ENCODE measurements at regions not wholly inside any gene's neighbourhood (a gene's known extent, or its start where the extent isn't known, plus 50 kb on each side); places are given as distances from the start of the nearest gene placed in this dataset.

GRCh38 chr2:216286616-216287231 is 85.6 kb downstream of the MARCHF4 start:
- DNase-seq, result no peak

DNA sequence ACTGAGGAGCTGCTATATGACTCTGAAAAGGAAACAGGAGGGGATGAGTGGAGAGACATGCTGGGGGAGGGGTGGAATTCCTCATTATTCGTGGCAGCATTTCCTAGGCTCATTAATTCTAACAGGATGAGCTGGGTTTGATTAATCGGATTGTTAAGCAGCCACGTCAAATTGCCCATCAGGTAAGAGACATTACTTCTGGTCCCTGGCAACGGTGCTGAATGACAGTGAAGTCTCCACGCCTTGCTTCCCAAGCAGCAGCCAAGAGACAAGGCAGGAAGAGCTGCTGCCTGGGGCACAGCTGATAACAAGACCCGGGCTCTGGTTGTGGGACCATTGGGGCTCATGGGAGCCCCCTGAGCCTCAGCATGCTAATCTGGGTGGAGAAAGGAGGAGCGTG is 86.6 kb downstream of the MARCHF4 start:
- DNase-seq, result no peak

DNA sequence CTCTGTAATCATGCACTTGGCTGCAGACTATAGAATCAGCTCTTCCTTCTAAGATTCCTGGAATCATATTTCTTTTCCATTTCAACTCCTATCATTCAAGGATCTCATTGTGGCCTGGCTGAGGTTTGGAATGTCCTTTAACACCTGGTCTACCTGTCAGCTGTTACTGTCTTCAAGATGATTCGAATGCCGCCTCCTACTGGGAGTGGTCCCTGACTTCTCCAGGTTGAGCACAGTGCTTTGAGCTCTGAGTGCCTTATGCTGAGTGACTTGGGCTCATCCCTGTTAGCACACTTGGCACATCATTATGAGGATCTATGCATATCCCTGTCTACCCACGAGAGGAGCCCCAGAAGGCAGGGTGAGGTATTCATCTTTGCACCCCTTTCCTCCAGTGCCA is 87.6 kb downstream of the MARCHF4 start:
- no peak for DNase-seq

GRCh38 chr2:216283038-216283900 is 89.0 kb downstream of the MARCHF4 start:
- DNase-seq, result no peak

GRCh38 chr2:216281876-216282275 is 90.4 kb downstream of the MARCHF4 start:
- no peak for DNase-seq

GRCh38 chr2:216281316-216281715 is 91.0 kb downstream of the MARCHF4 start:
- DNase-seq, result no peak

DNA sequence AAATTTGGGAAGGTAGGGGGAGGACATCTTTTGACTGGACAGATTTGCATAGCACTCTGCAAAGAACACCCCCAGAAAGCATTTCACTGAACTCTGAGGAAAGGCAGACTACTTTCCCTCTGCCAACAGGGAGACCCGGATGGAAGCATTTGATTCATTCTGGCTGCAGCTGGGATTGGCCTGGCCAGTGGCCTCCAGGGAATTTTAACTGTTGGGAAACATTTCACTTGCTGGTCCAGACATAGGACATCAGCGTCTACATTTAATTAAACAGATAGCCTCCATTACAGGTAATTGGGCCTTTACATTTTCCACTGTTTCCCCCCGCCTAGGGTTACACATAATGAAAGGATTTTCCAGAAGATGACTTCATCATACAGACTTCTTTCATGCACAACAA is 92.8 kb downstream of the MARCHF4 start:
- no peak for DNase-seq

DNA sequence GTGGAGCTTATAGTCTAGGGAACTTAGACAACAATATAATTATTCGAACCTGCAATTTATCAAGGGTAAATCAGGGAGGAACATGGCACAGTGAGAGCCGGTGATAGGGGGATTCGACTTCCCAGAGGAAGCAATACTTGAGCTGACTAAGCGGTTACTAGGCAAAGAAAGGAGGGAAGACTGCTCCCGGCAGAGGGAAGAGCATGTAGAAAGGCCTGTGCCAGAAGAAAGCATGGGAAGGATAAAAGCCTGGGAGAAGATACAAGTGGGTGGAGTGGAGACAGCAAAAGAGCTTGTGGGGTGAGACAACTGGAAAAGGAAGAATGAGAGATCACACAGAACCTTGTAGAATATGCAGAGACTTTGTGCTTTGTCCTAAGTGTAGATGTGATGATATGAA is 93.3 kb downstream of the MARCHF4 start:
- DNase-seq, result no peak

GRCh38 chr2:216275890-216276289 is 96.4 kb downstream of the MARCHF4 start:
- DNase-seq, result no peak

- DNase-seq, result peak in 1 of 56 donors; percentile 4
Measured at GRCh38 chr2:216274194-216274840, 98.0 kb downstream of the MARCHF4 start.

GRCh38 chr2:216261042-216261537 is 111.2 kb downstream of the MARCHF4 start:
- no peak for DNase-seq

GRCh38 chr2:216260629-216261028 is 111.7 kb downstream of the MARCHF4 start:
- DNase-seq, result no peak

DNA sequence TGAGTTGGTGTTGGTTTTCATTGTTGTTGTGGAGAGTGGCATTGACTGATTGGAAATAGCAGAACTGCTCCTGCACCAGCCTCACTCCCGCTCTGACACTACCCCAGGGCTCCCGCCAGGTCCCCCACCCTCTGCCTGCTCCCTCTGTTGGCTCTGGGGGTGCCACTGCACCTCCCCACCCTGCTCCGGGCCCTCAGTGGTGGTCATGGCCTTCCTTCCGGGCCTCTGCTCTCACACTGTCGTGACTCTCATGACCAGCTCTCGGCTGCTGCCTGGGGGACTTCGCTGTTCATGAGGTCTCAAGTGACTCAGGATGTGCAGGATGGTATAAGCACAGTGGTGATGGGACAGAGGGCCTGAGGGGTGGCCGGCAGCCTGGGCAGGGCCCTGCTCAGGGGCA is 113.2 kb downstream of the MARCHF4 start:
- DNase-seq, result no peak

DNA sequence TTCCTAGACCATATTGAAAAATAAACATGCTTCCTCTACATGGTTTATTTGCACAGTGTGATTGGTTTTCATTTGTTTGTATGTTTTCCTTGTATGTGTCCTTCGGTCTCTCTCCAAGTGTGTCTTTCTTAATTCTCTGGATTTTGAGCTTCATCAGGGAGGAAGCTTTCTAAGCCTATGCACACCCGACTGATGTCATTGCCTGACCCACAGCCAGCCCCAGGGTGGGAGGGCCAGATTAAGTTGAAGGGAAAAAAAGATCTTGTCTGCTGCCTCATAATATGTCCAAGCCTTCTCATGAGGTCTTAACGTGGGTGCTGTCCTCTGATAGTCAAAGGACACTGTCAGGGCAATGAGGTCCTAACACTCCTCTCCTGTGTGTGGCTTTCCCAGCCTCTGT is 115.2 kb downstream of the MARCHF4 start:
- no peak for DNase-seq
